Ishikawa (cell line): ENCODE measurements at regions not wholly inside any gene's neighbourhood (a gene's known extent, or its start where the extent isn't known, plus 50 kb on each side); places are given as distances from the start of the nearest gene placed in this dataset.

Source experiments
- MAX ChIP-seq: IDR thresholded peaks from 2 replicates; pipeline ENCODE4 v1.6.1; 2012
- YY1 ChIP-seq: IDR thresholded peaks from 2 replicates; pipeline ENCODE4 v1.6.1; 2012; ENCODE audit warnings: low read depth

DNA sequence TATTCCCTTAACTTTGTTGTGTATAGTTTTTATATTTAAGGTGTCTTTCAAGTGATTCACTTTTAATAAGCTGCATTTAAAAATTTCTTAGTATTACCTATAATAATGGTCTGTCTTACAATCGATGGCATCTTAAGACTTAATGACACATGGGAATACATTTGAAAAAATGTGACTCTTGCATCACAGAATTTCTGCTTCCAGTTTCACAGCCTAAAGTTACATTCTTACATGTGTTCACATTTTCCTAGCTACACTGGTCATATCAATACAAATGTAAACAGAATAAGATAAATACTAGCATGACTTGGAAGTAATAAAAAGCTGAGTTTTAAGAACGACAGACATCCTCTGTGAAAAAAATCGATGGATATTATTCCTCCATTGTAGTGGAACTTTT, 1597.1 kb upstream of the MIR17HG start:
- no peak for TF ChIP-seq YY1
- TF ChIP-seq MAX: no peak
